Transverse colon (tissue), 4 donors: ENCODE measurements at regions not wholly inside any gene's neighbourhood (a gene's known extent, or its start where the extent isn't known, plus 50 kb on each side); places are given as distances from the start of the nearest gene placed in this dataset.

Experiments used
- DNase-seq: peaks from one replicate; pipeline ENCODE4 v3.0.0-alpha.2; 2019
- H3K27ac ChIP-seq, 4 donors: fragments of 200-600 bp; sonication (generic); 2 replicates each; pipeline ENCODE4 v1.5.1; 2016 to 2018; ENCODE audit warnings: inconsistent platforms in 4 of 4
- H3K27me3 ChIP-seq: fragments of 200-600 bp; sonication (generic); 2 replicates; pipeline ENCODE4 v1.5.1; 2017; ENCODE audit warnings: inconsistent platforms
- H3K36me3 ChIP-seq, 4 donors: fragments of 200-600 bp; sonication (generic); 2 replicates each; pipeline ENCODE4 v1.5.1; 2017 to 2019; ENCODE audit warnings: inconsistent platforms in 4 of 4
- H3K4me1 ChIP-seq, 4 donors: fragments of 200-600 bp; sonication (generic); 2 replicates each; pipeline ENCODE4 v1.5.1; 2017 to 2020; ENCODE audit warnings: inconsistent platforms in 4 of 4
- H3K4me3 ChIP-seq, 4 donors: fragments of 200-600 bp; sonication (generic); 1 replicate in 1 of 4; 2 replicates in 3 of 4; pipeline versions ENCODE4 v1.5.1 to v1.6.1; 2017 to 2019; ENCODE audit warnings: inconsistent platforms in 4 of 4
- H3K9me3 ChIP-seq, 2 donors: fragments of 200-600 bp; sonication (generic); 2 replicates each; pipeline ENCODE4 v1.5.1; 2017 to 2019; ENCODE audit warnings: inconsistent platforms in 2 of 2
- CTCF ChIP-seq, 5 experiments: fragments of 200-600 bp in 3 of 5; fragments of 450-650 bp in 2 of 5; sonication (generic) in 3 of 5; IDR thresholded peaks; 1 replicate in 2 of 5; 2 replicates in 3 of 5; pipeline ENCODE4 v1.5.1; 2016 to 2017; ENCODE audit warnings: antibody characterized with exemption in 5 of 5, inconsistent platforms in 3 of 5, mild to moderate bottlenecking in 2 of 5, moderate library complexity in 1 of 5
- EP300 ChIP-seq: sonication (generic); formaldehyde crosslinking; IDR thresholded peaks from one replicate; pipeline ENCODE4 v1.6.1; 2017; ENCODE audit warnings: antibody characterized with exemption, low read depth
- POLR2A ChIP-seq: fragments of 450-650 bp; IDR thresholded peaks from one replicate; pipeline ENCODE4 v1.6.1; 2016; ENCODE audit warnings: antibody characterized with exemption, mild to moderate bottlenecking, moderate library complexity
- POLR2AphosphoS5 ChIP-seq, 3 donors: sonication (generic); formaldehyde crosslinking; IDR thresholded peaks; one replicate each; pipeline ENCODE4 v1.6.1; 2016; ENCODE audit warnings: antibody characterized with exemption in 3 of 3
- WGBS, 2 donors: methylation state at CpG; one replicate each; pipeline ENCODE4 v1.1.5; 2018; ENCODE audit warnings: low coverage in 1 of 2; 5-methylcytosine and 5-hydroxymethylcytosine counted together
- in situ Hi-C, 4 donors: fragments of 200-750 bp; cut with MboI; loops; one replicate each; pipeline versions ENCODE4 v1.15.0 to v1.15.1; 2017; ENCODE audit warnings: low sequenced_read_pairs in 3 of 4, low pct_ligation_motif_present in 1 of 4, low pct_unique_long_range_greater_than_20kb in 1 of 4
- intact Hi-C: fragments of 100-400 bp; cut with DNase I; formaldehyde crosslinking; loops from one replicate; pipeline ENCODE4 v1.15.1; 2023; ENCODE audit warnings: low total_unique reads

- TF ChIP-seq POLR2AphosphoS5 (IDR thresholded peaks at IDR 0.05) (no peak), EP300 (no peak), CTCF (IDR thresholded peaks at IDR 0.05) (no peak), POLR2A (no peak)
- Histone ChIP-seq H3K4me3 (no peak overlapping the region), H3K9me3 (no peaks in the 10 kb centered on the region), H3K27me3 (no peaks in the 10 kb centered on the region), H3K27ac (no peak overlapping the region), H3K36me3 (no peaks in the 10 kb centered on the region), H3K4me1 (no peaks in the 10 kb centered on the region)
- intact Hi-C loops (no loop called here), in situ Hi-C loops (no loop called here)
- WGBS, 2 donors: 76 to 79% methylated on average over 9 of the region's 9 CpGs
- DNase-seq: no peak
Measured at GRCh38 chr22:48908547-48908946, 919.1 kb downstream of the BRD1 start.

GRCh38 chr22:48907591-48907990, 920.1 kb downstream of the BRD1 start:
- intact Hi-C loops (no loop called here), in situ Hi-C loops (no loop called here)
- no peak for TF ChIP-seq POLR2A
- TF ChIP-seq POLR2AphosphoS5 (IDR thresholded peaks at IDR 0.05): no peak
- TF ChIP-seq EP300: no peak
- no peak for TF ChIP-seq CTCF (IDR thresholded peaks at IDR 0.05)

GRCh38 chr22:48906216-48906835, 921.3 kb downstream of the BRD1 start:
- 70% methylated on average over 17 of the region's 17 CpGs; no CpG with 5 or more reads in 1 of the 2 donors for WGBS, 2 donors
- no peak for TF ChIP-seq POLR2A
- no peak for TF ChIP-seq POLR2AphosphoS5 (IDR thresholded peaks at IDR 0.05)
- TF ChIP-seq EP300: no peak
- TF ChIP-seq CTCF (IDR thresholded peaks at IDR 0.05): no peak
- H3K4me1 ChIP-seq: no peaks in the 10 kb centered on the region
- H3K27me3 ChIP-seq: no peaks in the 10 kb centered on the region
- no peak overlapping the region for H3K4me3 ChIP-seq
- intact Hi-C loops (no loop called here), in situ Hi-C loops (no loop called here)
- no peak for DNase-seq
- H3K36me3 ChIP-seq: no peaks in the 10 kb centered on the region
- no peak overlapping the region for H3K27ac ChIP-seq
- H3K9me3 ChIP-seq: no peaks in the 10 kb centered on the region

More at GRCh38 chr22:48907591-48907990, 920.1 kb downstream of the BRD1 start:
- WGBS, 2 donors: 70 to 86% methylated on average over 8 to 14 of the region's 14 CpGs
- H3K4me3 ChIP-seq: no peak overlapping the region
- no peaks in the 10 kb centered on the region for H3K4me1 ChIP-seq
- H3K27ac ChIP-seq: no peak overlapping the region
- no peaks in the 10 kb centered on the region for H3K9me3 ChIP-seq
- DNase-seq: no peak
- H3K27me3 ChIP-seq: no peaks in the 10 kb centered on the region
- H3K36me3 ChIP-seq: no peaks in the 10 kb centered on the region

GRCh38 chr22:48905206-48905975, 922.3 kb downstream of the BRD1 start:
- WGBS, 2 donors: 75% methylated on average over 17 of the region's 17 CpGs; no CpG with 5 or more reads in 1 of the 2 donors
- Histone ChIP-seq H3K4me1 (no peaks in the 10 kb centered on the region), H3K36me3 (no peaks in the 10 kb centered on the region), H3K27me3 (no peaks in the 10 kb centered on the region), H3K27ac (no peak overlapping the region), H3K4me3 (no peak overlapping the region), H3K9me3 (no peaks in the 10 kb centered on the region)
- in situ Hi-C loops (no loop called here), intact Hi-C loops (no loop called here)
- TF ChIP-seq POLR2A: no peak
- no peak for TF ChIP-seq POLR2AphosphoS5 (IDR thresholded peaks at IDR 0.05)
- no peak for TF ChIP-seq CTCF (IDR thresholded peaks at IDR 0.05)
- no peak for TF ChIP-seq EP300
- DNase-seq: no peak
